ENCODE measurements at regions not wholly inside any gene's neighbourhood (a gene's known extent, or its start where the extent isn't known, plus 50 kb on each side); places are given as distances from the start of the nearest gene placed in this dataset.
"Not testable (repeated sequence)": the region's sequence is repeated elsewhere in the genome, so short reads cannot be mapped to it uniquely, and the experiment has no call there.

GRCh38 chr2:8144131-8144631, 537.7 kb upstream of the ID2 start:
- Histone ChIP-seq H3K27ac (ENCODE audit: low read length, poor library complexity, severe bottlenecking) (no peak overlapping the region), H3K23ac (ENCODE audit: low read length in 2 of 2) (no peak overlapping the region), H3K4me3 (ENCODE audit: insufficient read depth in 1 of 2, low read depth in 1 of 2, low read length in 2 of 2) (no peak overlapping the region), H3K4me1 (ENCODE audit: control insufficient read depth, insufficient read depth, low read depth, low read length) (peaks cover 8% of the 10 kb centered on the region), H2AK5ac (ENCODE audit: low read length, severe bottlenecking) (no peak overlapping the region), H2BK120ac (ENCODE audit: low read depth, low read length) (no peak overlapping the region), H3K9ac (ENCODE audit: low read length) (peak overlapping the region; percentile 14), H3K4me2 (ENCODE audit: low read length, poor library complexity, severe bottlenecking) (no peak overlapping the region), H3K9me3 (ENCODE audit: control insufficient read depth, low read length) (no peaks in the 10 kb centered on the region), H3K27me3 (ENCODE audit: control insufficient read depth in 1 of 2, insufficient read depth in 1 of 2, low read length in 2 of 2) (no peaks in the 10 kb centered on the region), H3K36me3 (ENCODE audit: control insufficient read depth in 1 of 2, insufficient read depth in 2 of 2, low read depth in 1 of 2, low read length in 2 of 2) (no peaks in the 10 kb centered on the region), H4K91ac (ENCODE audit: low read length) (no peak overlapping the region), H2BK5ac (ENCODE audit: low read depth, low read length, poor library complexity, severe bottlenecking) (no peak overlapping the region), H4K8ac (ENCODE audit: low read length) (no peak overlapping the region), H2BK15ac (ENCODE audit: low read depth, poor library complexity, severe bottlenecking) (no peak overlapping the region), H3K4ac (ENCODE audit: low read depth in 1 of 2, low read length in 2 of 2) (no peak overlapping the region), H3K14ac (ENCODE audit: low read length in 2 of 2) (no peak overlapping the region), H3K18ac (ENCODE audit: low read depth in 1 of 2, low read length in 2 of 2) (peak overlapping the region in 1 of 2 experiments; percentile 23), H2BK12ac (ENCODE audit: low read length in 2 of 2) (no peak overlapping the region), H2AFZ (ENCODE audit: low read depth, low read length) (no peak overlapping the region), H3K79me1 (replicated peaks; ENCODE audit: low read length, poor library complexity, severe bottlenecking) (no peaks in the 10 kb centered on the region)
- DNase-seq = no peak
- WGBS = over 99% methylated on average over 2 of the region's 2 CpGs

- H3K4me1 ChIP-seq (ENCODE audit: control insufficient read depth, insufficient read depth, low read depth, low read length) = peaks cover 11% of the 10 kb centered on the region
- no peak overlapping the region for H4K8ac ChIP-seq (ENCODE audit: low read length)
- H3K4me3 ChIP-seq (ENCODE audit: insufficient read depth in 1 of 2, low read depth in 1 of 2, low read length in 2 of 2) = no peak overlapping the region
- no peak overlapping the region for H3K27ac ChIP-seq (ENCODE audit: low read length, poor library complexity, severe bottlenecking)
- peak; percentile 79 for DNase-seq
- no peak overlapping the region for H3K4me2 ChIP-seq (ENCODE audit: low read length, poor library complexity, severe bottlenecking)
- no peak overlapping the region for H2BK5ac ChIP-seq (ENCODE audit: low read depth, low read length, poor library complexity, severe bottlenecking)
- no peak overlapping the region for H2AFZ ChIP-seq (ENCODE audit: low read depth, low read length)
- no peak overlapping the region for H4K91ac ChIP-seq (ENCODE audit: low read length)
- H2BK120ac ChIP-seq (ENCODE audit: low read depth, low read length) = no peak overlapping the region
- no peak overlapping the region for H2AK5ac ChIP-seq (ENCODE audit: low read length, severe bottlenecking)
- no peak overlapping the region for H3K23ac ChIP-seq (ENCODE audit: low read length in 2 of 2)
- no peaks in the 10 kb centered on the region for H3K9me3 ChIP-seq (ENCODE audit: control insufficient read depth, low read length)
- WGBS = 32% methylated on average over 3 of the region's 3 CpGs
- H3K36me3 ChIP-seq (ENCODE audit: control insufficient read depth in 1 of 2, insufficient read depth in 2 of 2, low read depth in 1 of 2, low read length in 2 of 2) = no peaks in the 10 kb centered on the region
- no peak overlapping the region for H3K4ac ChIP-seq (ENCODE audit: low read depth in 1 of 2, low read length in 2 of 2)
- H3K79me1 ChIP-seq (replicated peaks; ENCODE audit: low read length, poor library complexity, severe bottlenecking) = no peaks in the 10 kb centered on the region
- no peak overlapping the region for H2BK12ac ChIP-seq (ENCODE audit: low read length in 2 of 2)
- no peaks in the 10 kb centered on the region for H3K27me3 ChIP-seq (ENCODE audit: control insufficient read depth in 1 of 2, insufficient read depth in 1 of 2, low read length in 2 of 2)
- no peak overlapping the region for H2BK15ac ChIP-seq (ENCODE audit: low read depth, poor library complexity, severe bottlenecking)
- no peak overlapping the region for H3K18ac ChIP-seq (ENCODE audit: low read depth in 1 of 2, low read length in 2 of 2)
- H3K9ac ChIP-seq (ENCODE audit: low read length) = peak overlapping the region; percentile 14
- H3K14ac ChIP-seq (ENCODE audit: low read length in 2 of 2) = no peak overlapping the region
Measured at GRCh38 chr2:8144785-8145184, 537.1 kb upstream of the ID2 start.

GRCh38 chr2:8145375-8145774, 536.5 kb upstream of the ID2 start:
- WGBS = no CpG with 5 or more reads among the region's 2 CpGs
- not testable (repeated sequence) for H2BK120ac ChIP-seq (ENCODE audit: low read depth, low read length); H3K9ac ChIP-seq (ENCODE audit: low read length); H2BK5ac ChIP-seq (ENCODE audit: low read depth, low read length, poor library complexity, severe bottlenecking); H4K91ac ChIP-seq (ENCODE audit: low read length); H3K9me3 ChIP-seq (ENCODE audit: control insufficient read depth, low read length); H2AK5ac ChIP-seq (ENCODE audit: low read length, severe bottlenecking); H4K8ac ChIP-seq (ENCODE audit: low read length); H3K14ac ChIP-seq (ENCODE audit: low read length in 2 of 2); H2AFZ ChIP-seq (ENCODE audit: low read depth, low read length); H3K27ac ChIP-seq (ENCODE audit: low read length, poor library complexity, severe bottlenecking); H2BK12ac ChIP-seq (ENCODE audit: low read length in 2 of 2); H3K36me3 ChIP-seq (ENCODE audit: control insufficient read depth in 1 of 2, insufficient read depth in 2 of 2, low read depth in 1 of 2, low read length in 2 of 2); H3K4me2 ChIP-seq (ENCODE audit: low read length, poor library complexity, severe bottlenecking); H3K79me1 ChIP-seq (replicated peaks; ENCODE audit: low read length, poor library complexity, severe bottlenecking); H3K4me3 ChIP-seq (ENCODE audit: insufficient read depth in 1 of 2, low read depth in 1 of 2, low read length in 2 of 2); H3K23ac ChIP-seq (ENCODE audit: low read length in 2 of 2); H2BK15ac ChIP-seq (ENCODE audit: low read depth, poor library complexity, severe bottlenecking); DNase-seq; H3K27me3 ChIP-seq (ENCODE audit: control insufficient read depth in 1 of 2, insufficient read depth in 1 of 2, low read length in 2 of 2)
- Histone ChIP-seq H3K4me1 (ENCODE audit: control insufficient read depth, insufficient read depth, low read depth, low read length) (peaks cover 15% of the 10 kb centered on the region), H3K4ac (ENCODE audit: low read depth in 1 of 2, low read length in 2 of 2) (peak overlapping the region in 1 of 2 experiments; percentile 19), H3K18ac (ENCODE audit: low read depth in 1 of 2, low read length in 2 of 2) (peak overlapping the region in 1 of 2 experiments; percentile 49)

- peak overlapping the region in 1 of 2 experiments; percentile 14 for H3K18ac ChIP-seq (ENCODE audit: low read depth in 1 of 2, low read length in 2 of 2)
- no peaks in the 10 kb centered on the region for H3K36me3 ChIP-seq (ENCODE audit: control insufficient read depth in 1 of 2, insufficient read depth in 2 of 2, low read depth in 1 of 2, low read length in 2 of 2)
- H2AFZ ChIP-seq (ENCODE audit: low read depth, low read length) = no peak overlapping the region
- no peaks in the 10 kb centered on the region for H3K27me3 ChIP-seq (ENCODE audit: control insufficient read depth in 1 of 2, insufficient read depth in 1 of 2, low read length in 2 of 2)
- H4K91ac ChIP-seq (ENCODE audit: low read length) = no peak overlapping the region
- no peak overlapping the region for H3K14ac ChIP-seq (ENCODE audit: low read length in 2 of 2)
- no peak overlapping the region for H2BK12ac ChIP-seq (ENCODE audit: low read length in 2 of 2)
- H2BK120ac ChIP-seq (ENCODE audit: low read depth, low read length) = no peak overlapping the region
- no peak overlapping the region for H2BK5ac ChIP-seq (ENCODE audit: low read depth, low read length, poor library complexity, severe bottlenecking)
- no peak overlapping the region for H3K23ac ChIP-seq (ENCODE audit: low read length in 2 of 2)
- no peaks in the 10 kb centered on the region for H3K9me3 ChIP-seq (ENCODE audit: control insufficient read depth, low read length)
- H3K4me1 ChIP-seq (ENCODE audit: control insufficient read depth, insufficient read depth, low read depth, low read length) = peaks cover 18% of the 10 kb centered on the region
- no peak overlapping the region for H3K4me3 ChIP-seq (ENCODE audit: insufficient read depth in 1 of 2, low read depth in 1 of 2, low read length in 2 of 2)
- DNase-seq = no peak
- H4K8ac ChIP-seq (ENCODE audit: low read length) = no peak overlapping the region
- no peak overlapping the region for H3K9ac ChIP-seq (ENCODE audit: low read length)
- no peak overlapping the region for H2BK15ac ChIP-seq (ENCODE audit: low read depth, poor library complexity, severe bottlenecking)
- no peak overlapping the region for H3K4me2 ChIP-seq (ENCODE audit: low read length, poor library complexity, severe bottlenecking)
- no peak overlapping the region for H3K4ac ChIP-seq (ENCODE audit: low read depth in 1 of 2, low read length in 2 of 2)
- peak overlapping the region; percentile 23 for H2AK5ac ChIP-seq (ENCODE audit: low read length, severe bottlenecking)
- 91% methylated on average over 5 of the region's 5 CpGs for WGBS
- H3K79me1 ChIP-seq (replicated peaks; ENCODE audit: low read length, poor library complexity, severe bottlenecking) = no peaks in the 10 kb centered on the region
- no peak overlapping the region for H3K27ac ChIP-seq (ENCODE audit: low read length, poor library complexity, severe bottlenecking)
Measured at GRCh38 chr2:8146132-8147005, 535.5 kb upstream of the ID2 start.

Measured in mesenchymal stem cell (in vitro differentiated cells and primary cell).